GM19455 (cell line): ENCODE measurements at regions not wholly inside any gene's neighbourhood (a gene's known extent, or its start where the extent isn't known, plus 50 kb on each side); places are given as distances from the start of the nearest gene placed in this dataset.
"Not testable (repeated sequence)": the region's sequence is repeated elsewhere in the genome, so short reads cannot be mapped to it uniquely, and the experiment has no call there.

Source experiments
- ATAC-seq: cut with Tn5 transposase; IDR thresholded peaks from one replicate; pipeline ENCODE4 v1.9.1; 2021; ENCODE audit not compliant: unreplicated experiment

DNA sequence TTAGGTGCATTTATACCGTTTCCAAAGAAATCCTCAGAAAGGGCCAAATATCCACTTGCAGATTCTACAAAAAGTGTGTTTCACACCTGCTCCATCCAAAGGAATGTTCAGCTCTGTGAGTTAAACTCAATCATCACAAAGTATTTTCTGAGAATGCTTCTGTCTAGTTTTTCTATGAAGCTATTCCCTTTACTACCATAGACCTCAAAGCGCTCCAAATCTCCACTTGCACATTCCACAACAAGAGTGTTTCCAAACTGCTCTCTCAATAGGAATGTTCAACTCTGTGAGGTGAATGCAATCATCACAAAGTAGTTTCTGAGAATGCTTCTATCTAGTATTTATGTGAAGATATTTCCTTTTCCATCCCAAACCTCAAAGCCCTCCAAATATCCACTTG lies 412.7 kb upstream of the WSB1 start:
- ATAC-seq: not testable (repeated sequence)

DNA sequence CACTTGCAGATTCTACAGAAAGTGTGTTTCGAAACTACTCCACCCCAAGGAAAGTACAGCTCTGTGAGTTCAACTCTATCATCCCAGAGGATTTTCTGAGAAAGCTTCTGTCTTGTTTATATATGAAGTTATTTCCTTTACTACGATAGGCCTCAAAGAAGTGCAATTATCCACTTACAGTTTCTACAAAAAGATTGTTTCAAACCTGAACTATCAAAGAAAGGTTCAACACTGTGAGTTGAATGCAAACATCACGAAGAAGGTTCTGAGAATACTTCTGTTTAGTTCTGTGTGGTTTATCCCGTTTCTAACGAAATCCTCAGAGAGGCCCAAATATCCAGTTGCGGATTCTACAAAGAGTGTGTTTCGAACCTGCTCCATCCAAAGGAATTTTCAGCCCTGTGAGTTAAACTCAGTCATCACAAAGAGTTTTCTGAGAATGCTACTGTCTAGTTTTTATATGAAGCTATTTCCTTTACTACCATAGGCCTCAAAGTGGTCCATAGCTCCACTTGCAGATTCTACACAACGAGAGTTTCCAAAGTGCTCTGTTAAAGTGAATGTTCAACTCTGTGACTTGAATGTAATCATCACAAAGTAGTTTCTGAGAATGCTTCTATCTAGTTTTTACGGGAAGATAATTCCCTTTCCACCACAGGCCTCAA lies 411.7 kb upstream of the WSB1 start:
- ATAC-seq: peak; percentile 55

DNA sequence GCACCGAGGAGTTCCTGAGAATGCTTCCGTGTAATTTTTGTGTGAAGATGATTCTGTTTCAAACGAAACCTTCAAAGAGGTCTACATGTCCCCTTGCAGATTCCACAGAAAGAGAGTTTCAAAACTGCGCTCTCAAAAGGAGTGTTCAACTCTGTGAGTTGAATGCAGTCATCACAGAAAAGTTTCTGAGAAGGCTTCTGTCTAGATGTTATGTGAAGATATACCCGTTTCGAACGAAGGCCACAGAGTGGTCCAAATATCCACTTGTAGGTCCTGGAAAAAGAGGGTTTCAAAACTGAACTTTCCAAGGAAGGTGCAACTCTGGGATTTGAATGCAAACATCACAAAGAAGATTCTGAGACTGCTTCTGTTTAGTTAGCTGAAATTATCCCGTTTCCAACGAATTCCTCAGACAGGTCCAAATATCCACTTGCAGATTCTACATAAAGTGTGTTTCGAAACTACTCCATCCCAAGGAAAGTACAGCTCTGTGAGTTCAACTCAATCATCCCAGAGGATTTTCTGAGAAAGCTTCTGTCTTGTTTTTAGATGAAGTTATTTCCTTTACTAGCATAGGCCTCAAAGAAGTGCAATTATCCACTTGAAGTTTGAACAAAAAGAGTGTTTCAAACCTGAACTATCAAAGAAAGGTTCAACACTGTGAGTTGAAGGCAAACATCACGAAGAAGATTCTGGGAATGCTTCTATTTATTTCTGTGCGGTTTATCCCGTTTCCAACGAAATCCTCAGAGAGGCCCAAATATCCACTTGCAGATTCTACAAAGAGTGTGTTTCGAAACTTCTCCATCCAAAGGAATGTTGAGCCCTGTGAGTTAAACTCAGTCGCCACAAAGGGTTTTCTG lies 409.8 kb upstream of the WSB1 start:
- not testable (repeated sequence) for ATAC-seq

DNA sequence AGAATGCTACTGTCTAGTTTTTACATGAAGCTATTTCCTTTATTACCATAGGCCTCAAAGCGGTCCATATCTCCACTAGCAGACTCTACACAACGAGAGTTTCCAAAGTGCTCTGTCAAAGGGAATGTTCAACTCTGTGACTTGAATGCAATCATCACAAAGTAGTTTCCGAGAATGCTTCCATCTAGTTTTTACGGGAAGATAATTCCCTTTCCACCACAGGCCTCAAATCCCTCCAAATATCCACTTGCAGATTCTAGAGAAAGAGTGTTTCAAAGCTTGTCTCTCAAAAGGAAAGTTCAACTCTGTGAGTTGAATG lies 409.2 kb upstream of the WSB1 start:
- not testable (repeated sequence) for ATAC-seq

DNA sequence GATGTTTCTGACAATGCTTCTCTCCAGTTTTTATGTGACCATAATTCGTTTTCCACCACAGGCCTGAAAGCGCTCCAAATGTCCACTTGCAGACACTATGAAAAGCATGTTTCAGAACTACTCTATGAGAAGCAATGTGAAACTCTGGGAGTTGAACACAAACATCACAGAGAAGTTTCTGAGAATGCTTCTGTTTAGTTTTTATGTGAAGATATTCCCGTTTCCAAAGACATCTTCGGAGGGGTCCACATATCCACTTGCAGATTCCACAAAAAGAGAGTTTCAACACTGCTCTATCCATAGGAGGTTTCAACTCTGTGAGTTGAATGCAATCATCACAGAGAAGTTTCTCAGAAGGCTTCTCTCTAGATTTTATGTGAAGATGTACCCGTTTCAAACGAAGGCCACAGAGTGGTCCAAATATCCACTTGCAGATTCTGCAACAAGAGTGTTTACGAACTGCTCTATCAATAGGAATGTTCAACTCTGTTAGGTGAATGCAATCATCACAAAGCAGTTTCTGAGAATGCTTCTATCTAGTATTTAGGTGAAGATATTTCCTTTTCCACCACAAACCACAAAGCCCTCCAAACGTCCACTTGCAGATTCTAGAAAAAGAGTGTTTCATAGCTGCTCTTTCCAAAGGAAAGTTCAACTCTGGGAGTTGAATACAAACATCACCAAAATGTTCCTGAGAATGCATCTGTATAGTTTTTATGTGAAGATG lies 408.5 kb upstream of the WSB1 start:
- not testable (repeated sequence) for ATAC-seq
